Muscle of back (tissue), 3 donors: ENCODE measurements at regions not wholly inside any gene's neighbourhood (a gene's known extent, or its start where the extent isn't known, plus 50 kb on each side); places are given as distances from the start of the nearest gene placed in this dataset.
"Not testable (repeated sequence)": the region's sequence is repeated elsewhere in the genome, so short reads cannot be mapped to it uniquely, and the experiment has no call there.

Experiments used
- DNase-seq, 3 donors: peaks; one replicate each; pipeline versions ENCODE4 v3.0.0 to v3.0.0-alpha.2; 2013

DNA sequence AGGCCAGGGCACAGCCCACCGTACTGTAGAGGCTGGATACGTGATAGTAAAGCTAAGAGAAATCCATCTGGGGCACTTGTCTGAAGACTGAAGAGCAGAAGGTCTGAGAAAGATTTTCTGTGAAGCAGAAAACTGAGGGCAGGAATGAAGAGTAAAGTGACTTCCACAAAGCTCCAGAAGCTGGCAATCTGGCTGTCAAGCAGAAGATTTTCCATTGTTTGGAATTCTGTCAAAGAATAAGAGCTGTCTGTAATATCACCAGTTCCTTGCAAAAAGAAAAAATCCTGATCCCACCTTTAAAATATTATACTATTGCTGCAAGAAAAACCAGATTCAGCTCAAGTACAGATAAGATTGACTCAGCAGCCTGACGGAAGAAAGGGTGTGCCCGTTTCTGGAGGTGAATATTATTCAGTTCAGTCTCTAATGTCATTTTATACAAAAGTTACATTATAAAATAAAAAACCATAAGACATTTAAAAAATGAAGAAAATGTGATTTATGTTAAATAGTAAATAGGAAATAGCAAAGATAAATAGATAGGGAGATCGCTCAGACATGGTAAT, 550.4 kb upstream of the SGO1 start:
- DNase-seq = no peak

GRCh38 chr3:20729185-20729584, 543.2 kb upstream of the SGO1 start:
- no peak for DNase-seq

GRCh38 chr3:20726786-20727185, 540.8 kb upstream of the SGO1 start:
- DNase-seq = no peak

- no peak for DNase-seq
Observed at GRCh38 chr3:20724241-20724640, 538.2 kb upstream of the SGO1 start.

DNA sequence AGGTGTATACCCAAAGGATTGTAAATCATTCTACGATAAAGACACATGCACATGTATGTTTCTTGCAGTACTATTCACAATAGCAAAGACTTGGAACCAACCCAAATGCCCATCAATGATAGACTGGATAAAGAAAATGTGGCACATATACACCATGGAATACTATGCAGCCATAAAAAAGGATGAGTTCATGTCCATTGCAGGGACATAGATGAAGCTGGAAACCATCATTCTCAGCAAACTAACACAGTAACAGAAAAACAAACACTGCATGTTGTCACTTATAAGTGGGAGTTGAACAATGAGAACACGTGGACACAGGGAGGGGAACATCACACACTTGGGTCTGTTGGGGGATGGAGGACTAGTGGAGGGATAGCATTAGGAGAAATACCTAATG, 530.4 kb upstream of the SGO1 start:
- not testable (repeated sequence) for DNase-seq

GRCh38 chr3:20701641-20702040, 515.6 kb upstream of the SGO1 start:
- DNase-seq = no peak

DNA sequence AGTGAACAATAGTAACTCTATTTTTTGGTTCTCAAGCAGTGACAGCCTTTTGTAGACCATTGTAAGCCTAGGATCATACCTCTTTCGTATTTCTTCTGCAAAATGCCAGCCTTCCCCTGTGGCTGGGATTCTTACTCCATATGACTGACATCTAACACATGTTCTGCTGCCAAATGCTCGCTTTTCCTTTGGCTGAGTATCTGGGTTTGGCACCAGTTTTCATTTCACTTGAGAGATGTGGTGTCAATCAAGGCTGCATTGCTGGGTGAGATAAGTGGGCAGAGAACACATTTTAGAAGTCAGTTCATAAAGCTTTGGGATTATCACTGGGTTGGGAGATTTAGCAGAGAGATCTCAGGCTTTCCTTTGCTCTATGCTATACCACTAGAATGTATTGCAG, 514.7 kb upstream of the SGO1 start:
- no peak for DNase-seq

- no peak for DNase-seq
Observed at GRCh38 chr3:20698896-20699295, 512.9 kb upstream of the SGO1 start.

- DNase-seq = peak in 1 of 3 donors; percentile 48
Observed at GRCh38 chr3:20696388-20697150, 510.6 kb upstream of the SGO1 start.

DNA sequence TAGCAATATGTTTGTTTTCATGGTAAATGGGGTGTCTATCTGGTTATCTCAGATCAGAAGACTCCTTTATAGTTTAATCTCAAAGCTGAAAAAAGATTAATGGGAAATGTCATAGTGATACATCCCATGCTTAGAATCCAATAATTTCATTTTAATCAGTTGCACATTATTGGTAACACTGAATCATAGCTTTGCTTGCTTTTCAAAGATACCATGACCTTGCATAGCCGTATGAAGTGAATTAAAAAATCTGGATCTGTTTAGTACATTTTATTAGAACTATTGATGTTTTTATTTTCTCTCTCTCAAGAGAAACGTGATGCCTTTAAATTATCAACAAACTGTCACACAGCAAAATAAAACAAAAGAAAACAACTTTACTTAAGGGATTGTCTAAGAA, 506.7 kb upstream of the SGO1 start:
- DNase-seq = no peak

DNA sequence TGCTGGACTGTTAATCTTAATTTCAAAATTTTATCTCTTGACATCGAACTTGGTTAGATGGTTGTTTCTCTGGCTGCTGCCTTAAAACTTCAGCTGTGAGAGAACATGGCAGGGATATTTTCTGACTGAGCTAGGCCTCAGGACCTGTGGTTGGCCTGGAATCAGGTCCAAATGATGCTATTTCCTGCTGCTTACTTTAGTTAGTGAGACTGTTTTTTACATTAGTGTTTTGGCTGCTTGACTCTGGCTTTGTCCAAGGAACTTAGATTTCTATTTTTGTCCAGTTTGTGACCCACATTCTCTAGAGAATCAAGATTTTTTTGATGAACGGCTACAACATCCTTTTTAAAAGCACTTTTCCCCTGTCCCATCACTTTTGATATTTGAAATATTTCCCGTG, 497.9 kb upstream of the SGO1 start:
- peak; percentile 65 to 93 (median 87) for DNase-seq

GRCh38 chr3:20682573-20682972, 496.6 kb upstream of the SGO1 start:
- DNase-seq = no peak

DNA sequence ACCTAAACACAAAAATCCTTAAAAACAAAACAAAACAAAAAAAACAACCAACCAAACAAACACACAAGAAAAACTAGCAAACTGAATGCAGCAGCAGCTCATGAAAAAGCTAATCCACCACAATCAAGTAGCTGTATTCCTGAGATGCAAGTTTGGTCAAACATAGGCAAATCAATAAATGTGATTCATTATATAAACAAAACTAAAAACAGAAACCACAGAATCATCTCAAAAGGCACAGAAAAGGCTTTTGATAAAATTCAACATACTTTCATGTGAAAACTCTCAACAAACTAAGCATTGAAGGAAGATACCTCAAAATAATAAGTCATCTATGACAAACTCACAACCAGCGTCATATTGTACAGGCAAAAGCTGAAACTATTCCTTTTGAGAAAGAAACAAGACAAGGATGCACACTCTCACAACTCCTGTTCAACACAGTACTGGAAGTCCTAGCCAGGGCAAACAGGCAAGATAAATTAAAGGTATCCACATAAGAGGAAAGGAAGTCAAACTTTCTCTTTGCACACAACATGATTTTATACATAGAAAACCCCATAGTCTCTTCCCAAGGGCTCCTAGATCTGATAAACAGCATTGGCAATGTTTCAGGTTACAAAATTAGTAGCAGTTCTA, 495.1 kb upstream of the SGO1 start:
- DNase-seq = no peak

DNA sequence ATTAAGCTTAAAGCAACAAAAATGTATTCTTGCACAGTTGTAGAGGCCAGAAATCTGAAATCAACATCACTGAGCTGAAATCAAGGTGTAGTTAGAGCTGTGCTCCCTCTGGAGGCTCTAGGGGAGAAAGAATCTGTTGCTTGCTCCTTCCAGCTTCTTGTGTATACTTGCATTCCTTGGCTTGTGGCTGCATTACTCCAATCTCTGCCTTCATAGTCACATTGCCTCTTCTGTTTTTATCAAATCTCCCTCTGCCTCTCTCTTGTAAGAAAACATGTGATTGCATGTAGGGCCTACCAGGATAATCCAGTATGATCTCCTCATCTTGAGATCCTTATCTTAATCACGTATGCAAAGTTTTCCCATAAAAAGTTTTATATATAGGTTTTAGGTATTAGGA, 487.9 kb upstream of the SGO1 start:
- DNase-seq = no peak

- no peak for DNase-seq
Observed at GRCh38 chr3:20669675-20670074, 483.7 kb upstream of the SGO1 start.

GRCh38 chr3:20669184-20669583, 483.2 kb upstream of the SGO1 start:
- DNase-seq = peak; percentile 31 to 43 (median 42)

GRCh38 chr3:20668411-20668810, 482.4 kb upstream of the SGO1 start:
- no peak for DNase-seq

GRCh38 chr3:20666091-20666490, 480.1 kb upstream of the SGO1 start:
- no peak for DNase-seq

DNA sequence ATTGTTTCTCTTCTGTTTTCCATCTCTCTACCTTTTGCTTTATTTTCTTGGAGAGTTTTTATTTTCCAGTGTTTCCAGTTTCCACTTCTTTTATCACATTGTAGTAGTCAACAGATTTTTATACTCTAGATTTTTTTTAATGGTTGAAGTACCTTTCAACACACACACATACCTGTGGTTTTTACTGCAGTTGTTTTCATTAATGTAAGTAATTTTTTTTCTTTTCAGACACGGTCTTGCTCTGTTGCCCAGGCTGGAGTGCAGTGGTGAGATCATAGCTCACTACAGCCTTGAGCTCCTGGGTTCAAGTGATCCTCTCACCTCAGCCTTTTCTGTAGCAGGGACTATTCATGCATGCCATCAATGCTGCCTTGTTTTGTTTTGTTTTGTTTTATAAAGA, 472.5 kb upstream of the SGO1 start:
- no peak for DNase-seq

- DNase-seq = no peak
Observed at GRCh38 chr3:20657560-20657959, 471.6 kb upstream of the SGO1 start.

DNA sequence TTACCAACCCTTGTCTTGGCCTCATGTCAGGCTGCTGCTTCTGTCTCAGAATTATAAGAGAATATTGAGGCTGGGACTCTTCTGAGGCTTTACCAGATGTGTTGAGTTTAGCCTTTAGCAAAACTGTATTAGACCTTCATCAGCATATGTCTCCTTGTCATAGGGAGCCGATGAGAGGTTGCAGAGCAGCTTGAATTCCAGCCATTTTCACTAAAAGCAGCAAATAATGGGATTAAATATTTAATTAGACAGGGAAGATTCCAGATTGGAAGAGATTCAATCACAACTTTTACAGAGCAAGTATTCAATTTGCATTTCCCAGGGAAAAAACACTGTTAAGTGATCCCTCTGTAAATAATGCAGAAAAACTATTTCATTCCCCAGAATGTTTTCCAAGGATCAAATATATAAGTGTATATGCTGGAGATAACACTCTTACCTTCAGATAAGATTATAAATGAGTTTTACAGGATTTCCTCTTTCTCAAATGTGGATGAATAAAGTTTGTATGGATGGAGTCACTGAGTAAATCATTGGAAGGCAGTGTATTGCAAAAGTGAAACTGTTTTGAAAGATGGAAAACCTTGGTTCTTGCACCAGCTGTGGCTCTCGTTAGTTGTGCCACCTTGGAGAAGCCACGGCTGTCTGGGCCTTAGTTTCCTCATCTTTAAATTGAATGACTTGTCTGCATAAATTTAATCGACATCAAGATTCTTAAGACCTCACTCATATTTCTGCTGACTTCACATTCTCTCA, 466.4 kb upstream of the SGO1 start:
- DNase-seq = no peak

DNA sequence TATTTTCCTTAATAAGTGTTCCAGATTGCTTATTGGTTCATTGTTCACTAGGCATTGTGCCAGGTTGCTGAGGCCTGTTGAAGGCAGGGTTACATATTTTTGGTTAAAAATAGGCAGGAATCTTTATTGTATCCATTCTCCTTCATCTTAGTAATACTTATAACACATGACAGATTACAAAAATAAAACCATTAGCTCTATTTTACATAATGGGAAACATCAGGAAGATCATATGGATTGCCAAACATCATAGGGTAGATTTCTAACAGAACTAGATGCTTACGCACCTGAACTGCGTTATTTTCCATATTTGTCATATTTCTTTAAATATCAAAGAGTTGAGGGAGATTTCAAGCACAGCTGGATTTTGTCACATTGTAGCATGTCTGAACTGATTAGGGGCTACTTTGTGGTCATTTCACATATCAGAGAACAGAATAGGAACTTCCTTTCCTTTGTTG, 462.9 kb upstream of the SGO1 start:
- peak in 1 of 3 donors; percentile 69 for DNase-seq

DNA sequence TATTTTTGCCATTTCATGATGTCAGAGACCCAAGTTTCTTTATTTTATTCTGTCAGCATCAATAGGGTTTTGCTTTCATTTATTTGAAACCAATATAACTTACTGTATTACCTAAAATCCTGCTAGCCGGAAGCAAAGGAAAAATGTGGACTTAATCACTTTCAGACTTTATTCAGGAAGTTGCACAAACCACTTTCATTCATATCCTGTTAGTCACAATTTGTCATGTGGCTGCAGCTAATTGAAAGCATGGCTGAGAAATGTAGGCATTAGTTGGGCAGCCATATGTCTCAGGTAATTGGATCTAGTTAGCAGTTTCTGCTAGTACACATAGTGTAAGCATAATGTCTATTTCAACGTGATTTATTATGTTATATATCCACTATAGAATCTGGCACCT, 462.3 kb upstream of the SGO1 start:
- DNase-seq = peak in 1 of 3 donors; percentile 81
